ENCODE measurements at regions not wholly inside any gene's neighbourhood (a gene's known extent, or its start where the extent isn't known, plus 50 kb on each side); places are given as distances from the start of the nearest gene placed in this dataset.

GRCh38 chr12:30438601-30439041 is 257.0 kb downstream of the IPO8 start:
- Histone ChIP-seq H2AK9ac (replicated peaks; ENCODE audit: low read depth, low read length, poor library complexity) (no peak overlapping the region), H3K14ac (replicated peaks; ENCODE audit: low read depth, low read length) (no peak overlapping the region), H4K8ac (ENCODE audit: low read depth in 2 of 2, low read length in 2 of 2) (no peak overlapping the region), H2BK5ac (ENCODE audit: low read depth, low read length, poor library complexity, severe bottlenecking) (no peak overlapping the region), H3K79me1 (ENCODE audit: low read depth in 1 of 2, low read length in 2 of 2) (no peaks in the 10 kb centered on the region), H3K27me3 (ENCODE audit: control insufficient read depth, insufficient read depth, low read length) (no peaks in the 10 kb centered on the region), H3K4ac (ENCODE audit: low read depth, low read length) (no peak overlapping the region), H3K4me1 (ENCODE audit: control insufficient read depth, insufficient read depth, low read length) (peaks cover 2% of the 10 kb centered on the region; the same call in 1 of the 2 replicates), H2BK120ac (ENCODE audit: low read depth, low read length) (no peak overlapping the region), H4K91ac (ENCODE audit: insufficient read depth, low read depth, low read length) (no peak overlapping the region), H2AK5ac (ENCODE audit: low read depth, low read length) (no peak overlapping the region), H4K20me1 (ENCODE audit: insufficient read depth, low read length) (no peaks in the 10 kb centered on the region), H3K4me2 (ENCODE audit: low read depth, low read length) (no peak overlapping the region), H3K36me3 (ENCODE audit: control insufficient read depth, insufficient read depth, low read length) (no peaks in the 10 kb centered on the region), H3K23ac (ENCODE audit: low read depth, low read length) (no peak overlapping the region), H3K27ac (ENCODE audit: insufficient read depth, low read length) (no peak overlapping the region), H3K9ac (ENCODE audit: low read depth, low read length) (no peak overlapping the region), H3K18ac (ENCODE audit: low read depth, low read length) (no peak overlapping the region; the same call in 1 of the 2 replicates), H3K9me3 (ENCODE audit: control insufficient read depth, insufficient read depth, low read length) (no peaks in the 10 kb centered on the region), H2AFZ (replicated peaks; ENCODE audit: low read length, poor library complexity) (no peak overlapping the region), H4K5ac (ENCODE audit: low read depth, low read length) (no peak overlapping the region), H2BK15ac (ENCODE audit: low read depth, low read length) (no peak overlapping the region), H3K4me3 (ENCODE audit: insufficient read depth, low read depth, low read length) (no peak overlapping the region), H3K9me1 (ENCODE audit: insufficient read depth, low read length) (no peaks in the 10 kb centered on the region), H2BK20ac (ENCODE audit: low read depth, low read length) (no peak overlapping the region), H3K56ac (ENCODE audit: extremely low read depth, insufficient read depth, low read length) (no peak overlapping the region)
- dilution Hi-C loops (cut with HindIII; ENCODE audit: low sequenced_read_pairs, unreplicated experiment) (no loop called here), in situ Hi-C loops (cut with MboI; ENCODE audit: low sequenced_read_pairs) (no loop called here), intact Hi-C loops (cut with micrococcal nuclease) (no loop called here)
- no CpG with 5 or more reads among the region's 1 CpG for WGBS, 2 experiments (ENCODE audit: extremely low coverage in 2 of 2, insufficient read length in 1 of 2)
- POLR2A ChIA-PET (ENCODE audit: unreplicated experiment), result no interaction called here
- no TSS peak for BruUV-seq (replicated peaks)
- ATAC-seq (ENCODE audit: low read depth) (no peak), DNase-seq (no peak)
- TF ChIP-seq MAZ (IDR thresholded peaks at IDR 0.05; ENCODE audit: borderline replicate concordance, low read depth, low read length) (no peak), CEBPB (IDR thresholded peaks at IDR 0.05; ENCODE audit: low read depth, low read length) (no peak), CHD1 (IDR thresholded peaks at IDR 0.05; ENCODE audit: low read depth, low read length) (no peak), MAFK (IDR thresholded peaks at IDR 0.05; ENCODE audit: low read depth, low read length) (no peak), RCOR1 (IDR thresholded peaks at IDR 0.05; ENCODE audit: insufficient replicate concordance, low read length) (no peak), CTCF (conservative IDR thresholded peaks at IDR 0.05; ENCODE audit: low read depth, low read length) (no peak), MXI1 (IDR thresholded peaks at IDR 0.05; ENCODE audit: borderline replicate concordance, low read depth, low read length) (no peak), BHLHE40 (IDR thresholded peaks at IDR 0.05; ENCODE audit: low read depth, low read length) (no peak), ELK1 (IDR thresholded peaks at IDR 0.05; ENCODE audit: borderline replicate concordance, low read depth, low read length) (no peak)
- CTCF ChIA-PET, result no interaction called here
